Naive B cell (primary cell): ENCODE measurements at regions not wholly inside any gene's neighbourhood (a gene's known extent, or its start where the extent isn't known, plus 50 kb on each side); places are given as distances from the start of the nearest gene placed in this dataset.

ENCODE experiments used
- ATAC-seq, 2 donors: fragments of 150-1000 bp; cut with Tn5 transposase; 2 replicates each; pipeline ENCODE4 v1.10.0; 2021; ENCODE audit warnings: low read depth in 2 of 2, mild to moderate bottlenecking in 2 of 2, moderate library complexity in 2 of 2
- DNase-seq: peaks from one replicate; pipeline ENCODE4 v3.0.0; 2022
- H3K27ac Mint-ChIP-seq, 6 donors: one replicate each; pipeline ENCODE4 v1.8.0; 2020 to 2022; ENCODE audit warnings: mild to moderate bottlenecking in 6 of 6, mixed read lengths in 6 of 6, moderate library complexity in 5 of 6, inconsistent platforms in 2 of 6
- H3K27me3 Mint-ChIP-seq, 3 donors: one replicate each; pipeline ENCODE4 v1.8.0; 2021 to 2022; ENCODE audit warnings: mixed read lengths in 3 of 3, mild to moderate bottlenecking in 1 of 3
- H3K36me3 Mint-ChIP-seq, 2 donors: one replicate each; pipeline ENCODE4 v1.8.0; 2020 to 2022; ENCODE audit warnings: mixed read lengths in 2 of 2, inconsistent platforms in 1 of 2, mild to moderate bottlenecking in 1 of 2
- H3K4me1 Mint-ChIP-seq, 3 donors: one replicate each; pipeline ENCODE4 v1.8.0; 2020 to 2022; ENCODE audit warnings: mixed read lengths in 3 of 3, inconsistent platforms in 1 of 3, mild to moderate bottlenecking in 1 of 3, moderate library complexity in 1 of 3
- H3K4me3 Mint-ChIP-seq, 8 donors: one replicate each; pipeline ENCODE4 v1.8.0; 2020 to 2022; ENCODE audit warnings: mild to moderate bottlenecking in 8 of 8, mixed read lengths in 8 of 8, moderate library complexity in 8 of 8, inconsistent platforms in 2 of 8
- H3K9me3 Mint-ChIP-seq, 7 donors: one replicate each; pipeline ENCODE4 v1.8.0; 2020 to 2022; ENCODE audit warnings: mixed read lengths in 7 of 7, mild to moderate bottlenecking in 5 of 7, inconsistent platforms in 2 of 7, moderate library complexity in 1 of 7

DNA sequence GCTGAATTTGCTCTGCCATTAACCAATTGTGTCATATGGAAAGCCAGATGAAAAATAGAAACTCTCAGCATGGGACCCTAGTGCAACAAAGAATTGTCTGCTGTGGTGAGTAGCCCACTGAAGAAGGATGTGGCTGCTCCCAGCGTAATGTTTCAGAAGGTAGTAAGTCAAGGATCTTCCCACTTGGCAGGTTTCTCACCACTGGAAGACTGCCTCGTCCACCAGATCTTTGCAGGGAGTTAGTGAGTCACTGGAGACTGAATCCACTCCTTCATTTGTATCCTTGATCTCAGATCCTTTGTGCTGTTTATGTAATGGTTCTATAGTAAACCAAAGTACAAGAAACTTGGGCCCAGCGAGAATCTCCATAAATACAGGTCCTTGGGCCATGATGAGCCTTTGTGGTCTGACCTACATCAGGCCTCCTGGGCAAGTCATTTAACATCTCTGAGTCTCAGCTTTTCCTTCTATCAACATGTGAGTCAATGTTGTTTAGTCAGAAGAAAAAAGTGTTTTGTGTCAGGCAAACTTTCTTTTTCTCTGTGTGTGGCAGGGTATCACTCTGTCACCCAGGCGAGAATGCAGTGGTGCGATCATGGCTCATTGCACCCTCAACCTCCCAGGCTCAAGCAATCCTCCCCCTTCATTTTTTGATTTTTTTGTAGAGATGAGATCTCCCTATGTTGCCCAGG, 78.0 kb upstream of the CCDC160 start:
- Mint-ChIP-seq H3K27ac (no peak overlapping the region), H3K27me3 (peaks cover 0 to 8% (median 0%) of the 10 kb centered on the region in 3 donors), H3K4me3 (no peak overlapping the region), H3K9me3 (no peaks in the 10 kb centered on the region), H3K4me1 (peaks cover 4 to 7% (median 7%) of the 10 kb centered on the region in 3 donors), H3K36me3 (no peaks in the 10 kb centered on the region)
- no peak for ATAC-seq
- DNase-seq: no peak

DNA sequence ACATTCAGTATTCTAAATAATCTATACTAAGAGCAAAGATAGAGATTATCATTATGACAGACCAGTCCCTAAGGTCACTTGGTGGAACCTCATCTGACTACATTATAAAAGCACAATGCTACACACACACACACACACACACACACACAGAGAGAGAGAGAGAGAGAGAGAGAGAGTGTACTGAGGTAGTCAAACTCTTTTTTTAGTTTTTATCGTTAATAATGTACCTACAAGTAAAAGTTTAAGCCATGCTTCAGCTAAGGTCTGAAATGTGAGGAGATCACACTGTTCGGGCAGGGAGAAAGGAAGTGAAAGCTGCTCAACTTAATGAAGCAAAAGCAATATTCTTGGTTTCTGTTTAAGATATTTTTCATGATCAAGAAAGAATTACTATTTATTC, 75.8 kb upstream of the CCDC160 start:
- Mint-ChIP-seq H3K9me3 (no peaks in the 10 kb centered on the region), H3K36me3 (no peaks in the 10 kb centered on the region), H3K27me3 (peaks cover 0 to 18% (median 0%) of the 10 kb centered on the region in 3 donors), H3K27ac (peak overlapping the region in 5 of 6 donors; percentile 3 to 94 (median 35)), H3K4me1 (peaks cover 4 to 7% (median 7%) of the 10 kb centered on the region in 3 donors), H3K4me3 (peak overlapping the region in 1 of 8 donors; percentile 40)
- no peak for DNase-seq
- peak; percentile 60 to 64 for ATAC-seq

DNA sequence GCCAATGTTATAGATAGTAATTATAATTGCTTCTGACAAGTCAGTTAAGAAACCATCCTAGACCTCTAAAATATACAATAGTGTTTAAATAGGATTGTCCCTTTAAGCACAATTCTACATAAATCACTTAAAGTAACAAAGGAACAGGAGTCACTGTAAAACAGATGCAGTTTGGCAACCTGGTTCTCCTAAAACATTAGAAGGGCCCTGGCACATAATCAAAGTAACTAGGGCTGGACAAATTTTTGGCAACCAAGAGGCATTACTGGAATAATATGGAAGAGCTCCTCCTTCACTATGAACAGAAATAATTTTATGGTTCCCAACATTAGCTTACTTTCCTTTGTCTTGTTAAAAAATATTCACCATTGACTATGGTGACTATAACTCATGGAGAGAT, 75.0 kb upstream of the CCDC160 start:
- DNase-seq: no peak
- H3K4me3 Mint-ChIP-seq: no peak overlapping the region
- H3K36me3 Mint-ChIP-seq: no peaks in the 10 kb centered on the region
- H3K4me1 Mint-ChIP-seq: peaks cover 4 to 7% (median 7%) of the 10 kb centered on the region in 3 donors
- no peak overlapping the region for H3K27ac Mint-ChIP-seq
- H3K9me3 Mint-ChIP-seq: no peaks in the 10 kb centered on the region
- peaks cover 0 to 19% (median 0%) of the 10 kb centered on the region in 3 donors for H3K27me3 Mint-ChIP-seq
- ATAC-seq: no peak

- DNase-seq (no peak), ATAC-seq (no peak)
- Mint-ChIP-seq H3K36me3 (no peaks in the 10 kb centered on the region), H3K9me3 (no peaks in the 10 kb centered on the region), H3K27ac (peak overlapping the region in 1 of 6 donors; percentile 76), H3K27me3 (peaks cover 0 to 12% (median 0%) of the 10 kb centered on the region in 3 donors), H3K4me3 (no peak overlapping the region), H3K4me1 (peaks cover 4 to 7% (median 7%) of the 10 kb centered on the region in 3 donors)
These were observed 73.1 kb upstream of the CCDC160 start for GRCh38 chrX:134163836-134164235.

GRCh38 chrX:134167591-134168203, 69.3 kb upstream of the CCDC160 start:
- no peaks in the 10 kb centered on the region for H3K36me3 Mint-ChIP-seq
- no peak overlapping the region for H3K27ac Mint-ChIP-seq
- no peaks in the 10 kb centered on the region for H3K9me3 Mint-ChIP-seq
- no peak overlapping the region for H3K4me3 Mint-ChIP-seq
- ATAC-seq: no peak
- H3K27me3 Mint-ChIP-seq: peaks cover 0 to 19% (median 0%) of the 10 kb centered on the region in 3 donors
- peaks cover 4 to 6% (median 4%) of the 10 kb centered on the region in 3 donors for H3K4me1 Mint-ChIP-seq
- DNase-seq: no peak

- ATAC-seq (peak; percentile 52 to 53), DNase-seq (peak; percentile 26)
- peaks cover 11 to 15% (median 12%) of the 10 kb centered on the region in 3 donors for H3K4me1 Mint-ChIP-seq
- peak overlapping the region in 3 of 6 donors; percentile 78 to 94 (median 78) for H3K27ac Mint-ChIP-seq
- H3K27me3 Mint-ChIP-seq: peaks cover 0 to 12% (median 0%) of the 10 kb centered on the region in 3 donors
- H3K36me3 Mint-ChIP-seq: no peaks in the 10 kb centered on the region
- peaks cover 0 to 2% (median 0%) of the 10 kb centered on the region in 7 donors for H3K9me3 Mint-ChIP-seq
- peak overlapping the region; percentile 89 to 96 (median 94) for H3K4me3 Mint-ChIP-seq
These were observed 65.1 kb upstream of the CCDC160 start for GRCh38 chrX:134171661-134172587.

DNA sequence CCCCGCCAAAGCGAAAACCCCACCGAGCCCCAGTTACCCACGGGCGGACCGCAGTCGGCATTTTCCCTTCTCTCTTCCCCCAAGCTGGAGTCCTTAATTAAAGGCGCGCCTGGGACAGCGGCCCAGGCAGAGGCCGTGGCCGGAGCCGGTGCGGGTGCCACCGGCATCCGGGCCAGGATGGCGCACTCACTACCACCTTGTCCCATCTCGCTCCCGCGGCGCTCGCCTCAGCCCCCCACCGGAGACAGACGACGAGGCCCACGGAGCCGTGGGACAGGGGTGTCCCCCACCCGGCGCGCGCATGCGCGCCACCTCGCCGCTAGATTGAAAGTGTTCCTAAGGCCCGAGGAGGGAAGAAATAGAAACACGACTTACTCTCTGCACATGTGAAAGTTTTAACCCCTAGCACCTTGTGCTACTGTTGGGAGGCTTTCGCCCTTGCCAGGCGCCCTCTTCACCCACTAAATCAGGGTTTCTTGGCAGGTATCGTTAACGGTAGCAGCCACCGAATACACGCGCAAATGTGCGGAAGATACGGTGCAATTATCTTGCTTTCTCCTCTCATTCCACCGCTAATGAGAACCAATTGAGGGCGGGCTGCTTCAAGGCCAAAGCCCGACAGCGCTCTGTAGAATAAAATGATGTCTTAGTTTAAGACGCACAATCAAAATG, 64.3 kb upstream of the CCDC160 start:
- DNase-seq (peak; percentile 28), ATAC-seq (peak; percentile 62 to 66)
- Mint-ChIP-seq H3K9me3 (peaks cover 0 to 2% (median 0%) of the 10 kb centered on the region in 7 donors), H3K4me3 (peak overlapping the region; percentile 89 to 96 (median 94)), H3K27me3 (peaks cover 0 to 18% (median 0%) of the 10 kb centered on the region in 3 donors), H3K4me1 (peaks cover 11 to 15% (median 12%) of the 10 kb centered on the region in 3 donors), H3K36me3 (no peaks in the 10 kb centered on the region), H3K27ac (peak overlapping the region in 3 of 6 donors; percentile 25 to 86 (median 78))

- H3K4me1 Mint-ChIP-seq: peaks cover 11 to 15% (median 12%) of the 10 kb centered on the region in 3 donors
- peaks cover 0 to 20% (median 0%) of the 10 kb centered on the region in 3 donors for H3K27me3 Mint-ChIP-seq
- H3K27ac Mint-ChIP-seq: peak overlapping the region in 2 of 6 donors; percentile 17 to 89
- no peaks in the 10 kb centered on the region for H3K36me3 Mint-ChIP-seq
- DNase-seq (peak; percentile 33), ATAC-seq (peak in 1 of 2 donors; percentile 20)
- peaks cover 0 to 2% (median 0%) of the 10 kb centered on the region in 7 donors for H3K9me3 Mint-ChIP-seq
- peak overlapping the region; percentile 89 to 96 (median 94) for H3K4me3 Mint-ChIP-seq
These were observed 63.3 kb upstream of the CCDC160 start for GRCh38 chrX:134173541-134174272.

- ATAC-seq: no peak
- no peak for DNase-seq
- Mint-ChIP-seq H3K36me3 (no peaks in the 10 kb centered on the region), H3K4me3 (peak overlapping the region; percentile 89 to 96 (median 94)), H3K27me3 (peaks cover 0 to 20% (median 0%) of the 10 kb centered on the region in 3 donors), H3K4me1 (peaks cover 11 to 15% (median 12%) of the 10 kb centered on the region in 3 donors), H3K9me3 (peaks cover 0 to 2% (median 0%) of the 10 kb centered on the region in 7 donors), H3K27ac (peak overlapping the region in 1 of 6 donors; percentile 89)
These were observed 62.7 kb upstream of the CCDC160 start for GRCh38 chrX:134174273-134174660.

- DNase-seq: no peak
These were observed 62.1 kb upstream of the CCDC160 start for GRCh38 chrX:134174859-134175258.

GRCh38 chrX:134177527-134177926, 59.5 kb upstream of the CCDC160 start:
- ATAC-seq: no peak
- DNase-seq: no peak
- H3K9me3 Mint-ChIP-seq: peaks cover 0 to 2% (median 0%) of the 10 kb centered on the region in 7 donors
- H3K4me3 Mint-ChIP-seq: no peak overlapping the region
- H3K36me3 Mint-ChIP-seq: no peaks in the 10 kb centered on the region
- H3K27ac Mint-ChIP-seq: no peak overlapping the region
- H3K27me3 Mint-ChIP-seq: peaks cover 0 to 23% (median 5%) of the 10 kb centered on the region in 3 donors
- H3K4me1 Mint-ChIP-seq: peaks cover 5 to 11% (median 8%) of the 10 kb centered on the region in 3 donors

More at GRCh38 chrX:134174859-134175258, 62.1 kb upstream of the CCDC160 start:
- peaks cover 0 to 17% (median 0%) of the 10 kb centered on the region in 3 donors for H3K27me3 Mint-ChIP-seq
- no peaks in the 10 kb centered on the region for H3K36me3 Mint-ChIP-seq
- H3K4me3 Mint-ChIP-seq: peak overlapping the region in 3 of 8 donors; percentile 12 to 96 (median 89)
- H3K27ac Mint-ChIP-seq: no peak overlapping the region
- ATAC-seq: no peak
- peaks cover 11 to 15% (median 12%) of the 10 kb centered on the region in 3 donors for H3K4me1 Mint-ChIP-seq
- peaks cover 0 to 2% (median 0%) of the 10 kb centered on the region in 7 donors for H3K9me3 Mint-ChIP-seq
